Pancreas (tissue), 10 donors: ENCODE measurements at regions not wholly inside any gene's neighbourhood (a gene's known extent, or its start where the extent isn't known, plus 50 kb on each side); places are given as distances from the start of the nearest gene placed in this dataset.
"Not testable (repeated sequence)": the region's sequence is repeated elsewhere in the genome, so short reads cannot be mapped to it uniquely, and the experiment has no call there.

Source experiments
- ATAC-seq, 4 donors: fragments of 200-7000 bp; cut with Tn5 transposase; one replicate each; pipeline versions ENCODE4 v1.8.0 to v1.9.1; 2020; ENCODE audit warnings: mild to moderate bottlenecking in 4 of 4, moderate library complexity in 4 of 4
- DNase-seq, 6 donors: peaks; one replicate each; pipeline ENCODE4 v3.0.0-alpha.2; 2020
- FAIRE-seq: peaks from 2 replicates; lab custom pipeline; 2012; peaks lifted over from hg19 to GRCh38; lab: Jason Lieb, UNC
- H3K27ac ChIP-seq, 4 donors: fragments of 200-600 bp; sonication (generic); 1 replicate in 3 of 4; 2 replicates in 1 of 4; pipeline versions ENCODE4 v1.5.0 to v1.8.0; 2020
- H3K27me3 ChIP-seq, 4 donors: fragments of 200-600 bp; one replicate each; pipeline ENCODE4 v1.8.0; 2021
- H3K36me3 ChIP-seq, 3 donors: fragments of 200-600 bp; sonication (generic) in 1 of 3; one replicate each; pipeline versions ENCODE4 v1.5.0 to v1.8.0; 2020 to 2021
- H3K4me1 ChIP-seq, 3 donors: fragments of 200-600 bp; one replicate each; pipeline ENCODE4 v1.8.0; 2021
- H3K4me3 ChIP-seq, 4 donors: fragments of 200-600 bp; sonication (generic) in 2 of 4; one replicate each; pipeline versions ENCODE4 v1.5.0 to v1.8.0; 2020 to 2021
- H3K9me3 ChIP-seq, 4 donors: fragments of 200-600 bp; one replicate each; pipeline ENCODE4 v1.8.0; 2021
- WGBS, 2 donors: extraction: QIAGEN DNeasy Blood & Tissue Kit; methylation state at CpG; one replicate each; pipeline ENCODE4 v1.1.7; 2013; 5-methylcytosine and 5-hydroxymethylcytosine counted together
- intact Hi-C, 3 donors: fragments of 100-400 bp; cut with DNase I; formaldehyde crosslinking; loops; one replicate each; pipeline versions ENCODE4 v1.11.1 to v1.14.2; 2022
- TF ChIP-seq, protein P1 (sequence below), 4 donors: fragments of 200-600 bp; sonication (generic) in 3 of 4; IDR thresholded peaks; one replicate each; pipeline versions ENCODE4 v1.5.0 to v1.8.0; 2021; ENCODE audit warnings: antibody characterized with exemption in 4 of 4
- donor health status: healthy with polysubstance abuse.
- donor health status: DM: no; HTN: no; CAD: no; lungs with moderate emphysema.
- donor health status: DM: no; HTN: no; CAD: no.
- donor health status: control.
- donor health status: control.
- donor health status: Bipolar disorder and iron deficiency.
- donor health status: DM: yes; HTN: yes; CAD: no.
- donor health status: DM: no; HTN: no; CAD: no.
- donor health status: DM: no; HTN: no; CAD: no.
- donor health status: DM: yes; HTN: yes; CAD: no.

DNA sequence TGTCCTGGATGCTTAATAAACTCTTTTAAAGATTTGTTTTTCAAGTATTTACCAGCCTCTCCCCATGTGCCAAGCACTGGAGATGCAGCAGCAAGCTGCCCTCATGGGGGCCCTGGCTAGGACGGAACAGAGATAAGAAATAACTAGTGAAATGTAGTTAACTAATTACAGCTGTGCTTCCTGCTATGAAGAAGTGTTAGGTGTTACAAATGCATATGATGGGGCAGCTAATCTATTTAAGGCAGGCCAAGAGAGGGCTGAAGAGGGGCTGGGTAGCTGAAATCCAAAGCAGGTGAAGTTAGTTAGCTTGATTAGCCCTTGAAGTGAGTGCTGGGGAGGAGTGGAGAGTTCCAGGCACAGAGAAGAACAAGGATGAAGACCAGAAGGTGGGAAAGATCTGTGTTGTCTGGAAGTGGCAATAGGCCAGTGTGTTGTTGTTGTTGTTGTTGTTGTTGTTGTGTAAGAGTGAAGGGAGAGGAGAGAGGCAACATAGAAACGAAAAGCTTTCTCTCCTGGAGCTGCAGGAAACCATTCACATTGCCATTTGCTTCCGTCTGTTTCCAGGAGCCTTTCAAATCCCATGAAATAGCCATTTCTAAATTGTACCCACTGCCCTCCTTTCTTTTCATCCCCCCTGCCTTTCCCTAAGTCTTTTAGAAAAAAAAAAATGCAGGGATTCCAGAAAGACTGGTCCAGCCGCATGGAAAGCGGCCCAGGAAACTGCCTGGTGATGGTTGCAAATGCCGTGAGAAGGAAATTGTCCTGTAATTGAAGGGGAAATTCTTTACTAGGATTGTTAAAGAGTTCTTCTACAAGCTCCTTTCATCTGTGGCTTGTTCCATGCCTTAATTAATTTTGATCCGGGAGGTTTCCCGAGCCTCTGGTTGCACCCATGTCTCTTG lies 119.6 kb downstream of the TFAP2C start:
- no peak overlapping the region for H3K27ac ChIP-seq
- peaks cover 0 to 3% (median 0%) of the 10 kb centered on the region in 4 donors for H3K27me3 ChIP-seq
- no peak for FAIRE-seq
- H3K36me3 ChIP-seq: no peaks in the 10 kb centered on the region
- no peaks in the 10 kb centered on the region for H3K9me3 ChIP-seq
- no peak overlapping the region for H3K4me3 ChIP-seq
- WGBS, 2 donors: 32 to 33% methylated on average over 8 of the region's 8 CpGs
- intact Hi-C loops: no loop called here
- no peak for ATAC-seq
- H3K4me1 ChIP-seq: no peaks in the 10 kb centered on the region
- TF ChIP-seq, protein P1, sequence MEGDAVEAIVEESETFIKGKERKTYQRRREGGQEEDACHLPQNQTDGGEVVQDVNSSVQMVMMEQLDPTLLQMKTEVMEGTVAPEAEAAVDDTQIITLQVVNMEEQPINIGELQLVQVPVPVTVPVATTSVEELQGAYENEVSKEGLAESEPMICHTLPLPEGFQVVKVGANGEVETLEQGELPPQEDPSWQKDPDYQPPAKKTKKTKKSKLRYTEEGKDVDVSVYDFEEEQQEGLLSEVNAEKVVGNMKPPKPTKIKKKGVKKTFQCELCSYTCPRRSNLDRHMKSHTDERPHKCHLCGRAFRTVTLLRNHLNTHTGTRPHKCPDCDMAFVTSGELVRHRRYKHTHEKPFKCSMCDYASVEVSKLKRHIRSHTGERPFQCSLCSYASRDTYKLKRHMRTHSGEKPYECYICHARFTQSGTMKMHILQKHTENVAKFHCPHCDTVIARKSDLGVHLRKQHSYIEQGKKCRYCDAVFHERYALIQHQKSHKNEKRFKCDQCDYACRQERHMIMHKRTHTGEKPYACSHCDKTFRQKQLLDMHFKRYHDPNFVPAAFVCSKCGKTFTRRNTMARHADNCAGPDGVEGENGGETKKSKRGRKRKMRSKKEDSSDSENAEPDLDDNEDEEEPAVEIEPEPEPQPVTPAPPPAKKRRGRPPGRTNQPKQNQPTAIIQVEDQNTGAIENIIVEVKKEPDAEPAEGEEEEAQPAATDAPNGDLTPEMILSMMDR (IDR thresholded peaks at IDR 0.05): no peak
- DNase-seq: no peak

DNA sequence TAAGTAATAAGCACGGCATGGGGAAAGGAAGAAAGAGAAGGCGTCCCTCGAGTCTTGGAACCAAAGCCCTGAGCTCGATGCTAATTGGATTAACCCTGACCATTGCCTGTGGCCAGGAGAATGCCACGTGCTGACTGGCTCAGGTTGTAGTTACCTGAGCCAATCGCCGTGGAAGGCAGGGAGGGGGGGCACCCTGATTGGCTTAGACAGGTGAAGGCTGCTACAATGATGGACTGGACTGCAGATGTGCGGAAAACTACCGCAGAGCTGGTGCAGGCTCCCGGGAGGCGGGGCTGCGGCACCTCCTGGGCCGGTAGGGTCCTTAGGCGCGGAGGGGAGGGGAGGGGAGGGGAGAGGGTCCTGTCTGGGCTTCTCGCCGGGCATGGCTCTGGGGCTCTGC lies 121.3 kb downstream of the TFAP2C start:
- Histone ChIP-seq H3K27me3 (peaks cover 0 to 3% (median 0%) of the 10 kb centered on the region in 4 donors), H3K9me3 (no peaks in the 10 kb centered on the region), H3K27ac (no peak overlapping the region), H3K4me3 (no peak overlapping the region), H3K4me1 (no peaks in the 10 kb centered on the region), H3K36me3 (no peaks in the 10 kb centered on the region)
- DNase-seq: no peak
- no peak for ATAC-seq
- TF ChIP-seq, protein P1 (IDR thresholded peaks at IDR 0.05): no peak
- no peak for FAIRE-seq
- intact Hi-C loops: no loop called here
- WGBS, 2 donors: 14 to 18% methylated on average over 12 to 17 of the region's 17 CpGs

DNA sequence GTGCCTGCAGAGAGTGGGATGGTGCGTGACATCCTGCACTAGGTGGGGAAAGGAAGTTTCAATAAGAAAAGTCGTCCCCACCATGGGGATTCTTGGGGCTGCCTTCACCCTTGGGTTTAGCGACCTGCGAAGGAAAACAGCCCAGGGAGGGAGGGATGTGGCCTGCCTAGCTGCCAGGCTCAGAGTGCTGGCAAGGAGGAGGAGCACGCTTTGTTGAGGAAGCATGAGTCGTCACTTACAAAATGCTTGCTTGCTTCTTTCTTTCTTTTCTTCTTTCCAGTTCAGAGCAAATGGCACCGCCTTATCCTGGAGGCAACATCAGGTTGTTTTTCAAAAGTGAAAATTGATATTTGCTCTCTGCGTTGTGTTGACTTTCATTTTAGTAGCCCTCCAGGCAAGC lies 123.2 kb downstream of the TFAP2C start:
- DNase-seq: no peak
- intact Hi-C loops: no loop called here
- no peaks in the 10 kb centered on the region for H3K4me1 ChIP-seq
- peaks cover 0 to 3% (median 0%) of the 10 kb centered on the region in 4 donors for H3K27me3 ChIP-seq
- TF ChIP-seq, protein P1 (IDR thresholded peaks at IDR 0.05): no peak
- H3K4me3 ChIP-seq: no peak overlapping the region
- ATAC-seq: no peak
- no peak for FAIRE-seq
- WGBS, 2 donors: 33 to 40% methylated on average over 8 of the region's 8 CpGs
- no peaks in the 10 kb centered on the region for H3K36me3 ChIP-seq
- H3K9me3 ChIP-seq: no peaks in the 10 kb centered on the region
- H3K27ac ChIP-seq: no peak overlapping the region

DNA sequence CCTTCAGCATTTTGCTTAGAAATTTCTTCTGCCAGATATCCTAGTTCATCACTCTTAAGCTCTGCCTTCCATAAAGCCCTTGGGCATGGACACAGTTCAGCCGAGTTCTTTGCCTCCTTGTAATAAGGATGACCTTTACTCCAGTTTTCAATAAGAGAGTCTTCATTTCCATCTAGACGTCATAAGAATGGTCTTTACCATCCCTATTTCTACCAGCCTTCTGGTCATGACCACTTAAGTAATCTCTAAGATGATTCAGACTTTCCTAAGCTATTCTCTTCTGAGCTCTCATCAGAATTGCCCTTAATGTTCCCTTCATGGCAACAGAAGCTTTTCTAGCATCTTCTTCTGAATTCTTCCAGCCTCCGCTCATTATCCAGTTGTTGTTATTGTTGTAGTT lies 126.1 kb downstream of the TFAP2C start:
- FAIRE-seq: no peak
- Histone ChIP-seq H3K4me1 (no peaks in the 10 kb centered on the region), H3K9me3 (no peaks in the 10 kb centered on the region)

DNA sequence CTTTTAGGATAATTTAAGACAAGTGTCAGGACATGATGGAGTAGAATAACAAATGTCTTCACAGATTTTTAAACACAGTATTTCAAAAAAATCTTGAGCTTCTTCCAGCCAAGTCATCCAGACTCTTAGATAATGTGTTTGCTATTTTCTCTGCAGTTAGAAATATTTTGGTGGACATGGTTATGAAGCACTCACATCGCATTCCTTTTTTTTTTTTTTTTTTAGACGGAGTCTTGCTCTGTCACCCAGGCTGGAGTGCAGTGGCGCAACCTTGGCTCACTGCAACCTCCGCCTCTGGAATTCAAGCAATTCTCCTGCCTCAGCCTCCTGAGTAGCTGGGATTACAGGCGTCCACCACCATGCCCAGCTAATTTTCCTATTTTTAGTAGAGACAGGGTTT lies 127.6 kb downstream of the TFAP2C start:
- H3K4me1 ChIP-seq, H3K4me3 ChIP-seq, H3K27ac ChIP-seq, H3K36me3 ChIP-seq, ATAC-seq, H3K9me3 ChIP-seq, DNase-seq, H3K27me3 ChIP-seq, intact Hi-C loops, FAIRE-seq: not testable (repeated sequence)
- 72 to 88% methylated on average over 5 of the region's 5 CpGs for WGBS, 2 donors

More for the DNA sequence above, 126.1 kb downstream of the TFAP2C start:
- no peak for DNase-seq
- Histone ChIP-seq H3K27ac (no peak overlapping the region), H3K36me3 (no peaks in the 10 kb centered on the region), H3K4me3 (no peak overlapping the region), H3K27me3 (peaks cover 0 to 3% (median 0%) of the 10 kb centered on the region in 4 donors)
- TF ChIP-seq, protein P1 (IDR thresholded peaks at IDR 0.05): no peak
- no peak for ATAC-seq
- intact Hi-C loops: no loop called here
- WGBS, 2 donors: 51 to 71% methylated on average over 3 of the region's 3 CpGs
